Kidney (tissue), 13 donors: ENCODE measurements at regions not wholly inside any gene's neighbourhood (a gene's known extent, or its start where the extent isn't known, plus 50 kb on each side); places are given as distances from the start of the nearest gene placed in this dataset.

ENCODE experiments used
- DNase-seq, 5 donors: peaks; one replicate each; pipeline ENCODE4 v3.0.0-alpha.2; 2013 to 2020
- FAIRE-seq: peaks from 2 replicates; lab custom pipeline; 2012; peaks lifted over from hg19 to GRCh38; lab: Jason Lieb, UNC
- H3K27ac ChIP-seq, 2 donors: one replicate each; pipeline ENCODE4 v1.7.0; 2013; ENCODE audit warnings: low read depth in 2 of 2, low read length in 2 of 2, inconsistent platforms in 1 of 2
- H3K27me3 ChIP-seq: one replicate; pipeline ENCODE4 v1.7.1; 2013; ENCODE audit warnings: low read length, inconsistent platforms; ENCODE audit not compliant: control insufficient read depth, insufficient read depth
- H3K36me3 ChIP-seq, 3 donors: one replicate each; pipeline versions ENCODE4 v1.7.0 to v1.7.1; 2013; ENCODE audit warnings: low read length in 3 of 3, control low read depth in 1 of 3, inconsistent platforms in 1 of 3; ENCODE audit not compliant: insufficient read depth in 3 of 3, control insufficient read depth in 2 of 3
- H3K4me1 ChIP-seq, 3 donors: one replicate each; pipeline versions ENCODE4 v1.7.0 to v1.7.1; 2013; ENCODE audit warnings: low read length in 3 of 3, inconsistent platforms in 1 of 3, low read depth in 1 of 3; ENCODE audit not compliant: control insufficient read depth in 2 of 3, insufficient read depth in 2 of 3
- H3K4me3 ChIP-seq, 3 donors: one replicate each; pipeline versions ENCODE4 v1.7.0 to v1.8.1; 2013; ENCODE audit warnings: low read length in 3 of 3, control low read depth in 1 of 3, inconsistent platforms in 1 of 3
- H3K9ac ChIP-seq, 3 donors: one replicate each; pipeline versions ENCODE4 v1.7.0 to v1.7.1; 2013; ENCODE audit warnings: low read length in 3 of 3, control low read depth in 1 of 3, inconsistent platforms in 1 of 3
- H3K9me3 ChIP-seq, 3 donors: one replicate each; pipeline versions ENCODE4 v1.7.0 to v1.7.1; 2013; ENCODE audit warnings: low read length in 3 of 3, control low read depth in 1 of 3, inconsistent platforms in 1 of 3; ENCODE audit not compliant: control insufficient read depth in 2 of 3, insufficient read depth in 1 of 3
- intact Hi-C: fragments of 100-400 bp; cut with DNase I; formaldehyde crosslinking; loops from one replicate; pipeline ENCODE4 v1.11.1; 2022
- TF ChIP-seq, protein P1 (sequence below): IDR thresholded peaks from 3 replicates; pipeline ENCODE4 v1.5.1; 2012; ENCODE audit warnings: mild to moderate bottlenecking, moderate library complexity, borderline replicate concordance; ENCODE audit not compliant: insufficient read depth; ENCODE audit errors: extremely low read depth
- donor health status: control.
- donor health status: control.
- donor health status: control.
- donor health status: control.
- donor health status: control.
- donor health status: DM: yes; HTN: yes; CAD: no.
- donor health status: Normal renal cell carcinoma (clear cell type).

DNA sequence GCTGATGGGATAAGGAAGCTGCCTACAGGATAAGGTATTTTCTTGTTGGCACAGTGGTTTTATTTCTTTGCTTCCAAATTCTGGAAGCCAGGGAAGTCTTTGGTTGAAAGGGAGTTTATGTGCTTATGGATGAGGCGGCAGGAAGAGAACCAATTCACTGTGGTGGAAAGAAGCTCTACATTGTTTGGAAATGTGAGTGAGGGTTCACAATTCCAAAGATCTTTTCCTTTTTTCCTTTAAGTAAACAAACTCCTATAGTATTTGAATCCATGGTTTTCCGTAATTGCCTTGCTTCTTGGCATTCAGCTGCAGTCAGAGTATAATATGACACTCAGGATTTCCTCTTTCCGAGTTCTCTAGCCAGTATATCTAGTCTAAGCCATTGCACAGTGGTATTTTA is 86.2 kb downstream of the TEX29 start:
- H3K36me3 ChIP-seq: no peaks in the 10 kb centered on the region
- DNase-seq: no peak
- H3K9me3 ChIP-seq: no peaks in the 10 kb centered on the region
- H3K27ac ChIP-seq: no peak overlapping the region
- H3K4me3 ChIP-seq: no peak overlapping the region
- no peak overlapping the region for H3K9ac ChIP-seq
- peaks cover 8% of the 10 kb centered on the region for H3K27me3 ChIP-seq
- intact Hi-C loops: no loop called here
- TF ChIP-seq, protein P1, sequence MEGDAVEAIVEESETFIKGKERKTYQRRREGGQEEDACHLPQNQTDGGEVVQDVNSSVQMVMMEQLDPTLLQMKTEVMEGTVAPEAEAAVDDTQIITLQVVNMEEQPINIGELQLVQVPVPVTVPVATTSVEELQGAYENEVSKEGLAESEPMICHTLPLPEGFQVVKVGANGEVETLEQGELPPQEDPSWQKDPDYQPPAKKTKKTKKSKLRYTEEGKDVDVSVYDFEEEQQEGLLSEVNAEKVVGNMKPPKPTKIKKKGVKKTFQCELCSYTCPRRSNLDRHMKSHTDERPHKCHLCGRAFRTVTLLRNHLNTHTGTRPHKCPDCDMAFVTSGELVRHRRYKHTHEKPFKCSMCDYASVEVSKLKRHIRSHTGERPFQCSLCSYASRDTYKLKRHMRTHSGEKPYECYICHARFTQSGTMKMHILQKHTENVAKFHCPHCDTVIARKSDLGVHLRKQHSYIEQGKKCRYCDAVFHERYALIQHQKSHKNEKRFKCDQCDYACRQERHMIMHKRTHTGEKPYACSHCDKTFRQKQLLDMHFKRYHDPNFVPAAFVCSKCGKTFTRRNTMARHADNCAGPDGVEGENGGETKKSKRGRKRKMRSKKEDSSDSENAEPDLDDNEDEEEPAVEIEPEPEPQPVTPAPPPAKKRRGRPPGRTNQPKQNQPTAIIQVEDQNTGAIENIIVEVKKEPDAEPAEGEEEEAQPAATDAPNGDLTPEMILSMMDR: no peak
- no peak for FAIRE-seq
- H3K4me1 ChIP-seq: no peaks in the 10 kb centered on the region

DNA sequence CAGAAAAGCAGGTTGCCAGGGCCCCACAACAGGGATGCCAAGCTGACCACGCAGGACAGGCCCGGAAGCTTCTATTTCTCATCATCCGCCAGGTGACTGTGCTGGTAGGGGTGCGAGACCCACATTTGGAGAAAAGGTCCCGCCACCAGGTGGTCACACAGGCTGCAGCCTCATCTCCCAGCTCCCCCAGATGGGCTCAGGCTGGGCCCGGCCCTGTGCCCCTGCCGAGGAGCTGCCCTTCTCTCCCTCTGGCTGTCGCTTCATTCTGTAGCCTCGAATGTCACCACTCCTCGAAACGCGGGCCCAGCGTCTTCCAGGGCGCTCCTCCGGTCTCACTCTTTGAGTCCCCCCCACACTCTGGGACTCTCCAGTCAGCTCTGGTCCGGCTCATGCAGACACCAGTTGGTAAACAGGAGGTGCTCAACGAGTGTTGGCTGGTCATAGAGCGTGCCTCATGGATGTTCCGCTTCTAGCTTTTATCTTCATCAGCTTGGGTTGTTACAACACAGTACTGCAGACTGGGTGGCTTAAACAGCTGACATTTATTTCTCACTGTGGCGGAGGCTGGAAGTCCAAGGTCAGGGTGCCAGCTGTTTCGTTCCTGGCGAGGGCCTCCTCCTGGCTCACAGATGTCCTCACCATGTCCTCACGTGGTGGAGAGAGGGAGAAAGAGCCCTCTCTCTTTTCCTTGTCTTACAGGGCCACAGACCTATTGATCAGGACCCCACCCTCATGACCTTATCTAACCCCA is 87.1 kb downstream of the TEX29 start:
- H3K27me3 ChIP-seq: peaks cover 15% of the 10 kb centered on the region
- H3K9me3 ChIP-seq: no peaks in the 10 kb centered on the region
- intact Hi-C loops: no loop called here
- FAIRE-seq (no peak), DNase-seq (no peak)
- no peaks in the 10 kb centered on the region for H3K36me3 ChIP-seq
- TF ChIP-seq, protein P1: no peak
- no peak overlapping the region for H3K27ac ChIP-seq
- no peak overlapping the region for H3K9ac ChIP-seq
- H3K4me3 ChIP-seq: no peak overlapping the region
- no peaks in the 10 kb centered on the region for H3K4me1 ChIP-seq

DNA sequence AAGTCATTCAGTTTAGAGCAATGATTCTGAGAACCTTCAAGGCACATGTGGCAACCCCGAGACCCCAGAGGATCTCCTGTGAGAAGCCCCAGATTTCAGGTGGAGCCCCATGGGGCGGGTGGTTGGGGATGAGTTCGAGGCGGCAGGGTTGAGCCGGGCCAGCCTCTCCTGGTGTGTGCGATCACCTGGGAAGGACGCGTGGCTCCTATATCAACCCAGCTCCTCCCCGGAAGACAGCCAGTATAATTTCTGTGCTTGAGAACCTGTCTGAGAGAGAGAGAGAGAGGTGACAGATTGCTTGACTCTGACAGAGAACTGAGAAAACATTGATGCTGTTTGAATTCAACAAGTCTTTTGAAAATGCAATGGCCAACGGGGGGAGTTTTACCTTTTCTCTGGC is 89.0 kb downstream of the TEX29 start:
- FAIRE-seq: no peak
- H3K9me3 ChIP-seq: no peaks in the 10 kb centered on the region
- H3K4me1 ChIP-seq: no peaks in the 10 kb centered on the region
- intact Hi-C loops: no loop called here
- H3K9ac ChIP-seq: no peak overlapping the region
- TF ChIP-seq, protein P1: no peak
- DNase-seq: no peak
- peaks cover 19% of the 10 kb centered on the region for H3K27me3 ChIP-seq
- H3K4me3 ChIP-seq: no peak overlapping the region
- H3K27ac ChIP-seq: no peak overlapping the region
- H3K36me3 ChIP-seq: no peaks in the 10 kb centered on the region
